Muscle layer of duodenum (tissue), 2 donors: ENCODE measurements at regions not wholly inside any gene's neighbourhood (a gene's known extent, or its start where the extent isn't known, plus 50 kb on each side); places are given as distances from the start of the nearest gene placed in this dataset.
"Not testable (repeated sequence)": the region's sequence is repeated elsewhere in the genome, so short reads cannot be mapped to it uniquely, and the experiment has no call there.

Experiments used
- H3K27ac ChIP-seq: one replicate; pipeline ENCODE4 v1.7.0; 2013; ENCODE audit warnings: mild to moderate bottlenecking, low read length
- H3K27me3 ChIP-seq: one replicate; pipeline ENCODE4 v1.7.0; 2013; ENCODE audit warnings: low read depth, mild to moderate bottlenecking, control low read depth, low read length
- H3K36me3 ChIP-seq, 2 donors: one replicate each; pipeline ENCODE4 v1.7.0; 2013; ENCODE audit warnings: low read length in 2 of 2, control low read depth in 1 of 2, mild to moderate bottlenecking in 1 of 2; ENCODE audit not compliant: insufficient read depth in 2 of 2, control insufficient read depth in 1 of 2
- H3K4me1 ChIP-seq, 2 donors: one replicate each; pipeline ENCODE4 v1.7.0; 2013; ENCODE audit warnings: low read length in 2 of 2, mild to moderate bottlenecking in 2 of 2, control low read depth in 1 of 2, moderate library complexity in 1 of 2; ENCODE audit not compliant: insufficient read depth in 2 of 2, control insufficient read depth in 1 of 2
- H3K4me3 ChIP-seq, 2 donors: one replicate each; pipeline ENCODE4 v1.7.0; 2013; ENCODE audit warnings: low read length in 2 of 2, low read depth in 1 of 2, mild to moderate bottlenecking in 1 of 2
- H3K9me3 ChIP-seq, 2 donors: one replicate each; pipeline ENCODE4 v1.7.0; 2013; ENCODE audit warnings: low read length in 2 of 2, control low read depth in 1 of 2, mild to moderate bottlenecking in 1 of 2; ENCODE audit not compliant: control insufficient read depth in 1 of 2
- donor health status: healthy.

DNA sequence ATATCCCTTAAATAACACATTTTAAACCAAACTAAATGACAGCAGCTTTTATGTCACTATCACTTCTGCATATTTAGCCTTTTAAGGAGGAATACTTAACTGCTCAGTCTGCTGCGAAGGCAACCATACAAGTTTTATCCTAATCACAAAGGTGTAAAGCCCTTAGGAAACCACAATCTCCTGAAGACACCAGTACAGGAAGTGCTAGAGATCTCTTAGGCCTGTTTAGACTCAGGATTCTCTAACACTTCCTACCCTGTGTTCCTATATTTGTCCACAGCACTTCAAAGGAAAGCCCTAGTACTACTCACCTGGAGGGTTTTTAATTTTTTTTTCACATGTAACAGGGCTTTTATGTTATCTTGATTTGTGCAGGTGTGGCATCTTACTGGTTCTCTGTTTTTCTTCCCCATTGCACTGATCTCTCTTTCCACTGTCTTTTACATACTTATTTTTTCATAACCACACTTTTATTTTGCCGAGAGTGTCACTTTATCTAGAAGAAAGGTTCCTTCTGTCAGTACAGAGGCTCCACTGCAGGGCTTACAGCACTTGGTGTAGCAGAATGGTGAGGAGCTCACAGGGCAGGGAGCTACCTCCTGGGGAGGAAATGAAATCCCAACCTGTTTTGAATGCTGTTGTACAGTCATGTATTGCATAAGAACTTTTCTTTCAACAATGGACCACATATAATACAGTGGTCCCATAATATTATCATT lies 1060.6 kb upstream of the ACO1 start:
- H3K27me3 ChIP-seq: no peaks in the 10 kb centered on the region
- no peaks in the 10 kb centered on the region for H3K9me3 ChIP-seq
- H3K4me3 ChIP-seq: no peak overlapping the region
- H3K36me3 ChIP-seq: no peaks in the 10 kb centered on the region
- no peak overlapping the region for H3K27ac ChIP-seq
- H3K4me1 ChIP-seq: no peaks in the 10 kb centered on the region

DNA sequence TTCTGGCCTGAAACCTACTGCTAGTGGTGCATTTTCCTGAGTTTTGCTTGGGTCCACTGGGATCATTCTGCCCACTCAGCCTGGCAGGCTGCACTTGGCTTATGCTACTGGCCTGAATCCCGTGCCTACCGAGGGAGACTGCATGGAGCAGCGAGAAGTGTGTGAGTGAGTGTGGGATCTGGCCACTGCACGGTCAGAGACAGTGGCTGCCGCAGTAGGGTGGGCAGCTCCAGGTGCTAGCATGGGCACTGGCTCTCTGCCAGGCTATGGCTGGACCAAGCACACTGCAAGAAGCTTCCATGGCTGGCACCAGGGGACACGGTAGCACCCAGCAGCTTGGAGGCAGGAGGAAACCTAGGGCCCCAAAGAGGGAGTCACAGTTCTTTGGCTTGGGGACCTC lies 1058.7 kb upstream of the ACO1 start:
- no peak overlapping the region for H3K27ac ChIP-seq
- no peaks in the 10 kb centered on the region for H3K9me3 ChIP-seq
- no peak overlapping the region for H3K4me3 ChIP-seq
- H3K36me3 ChIP-seq: no peaks in the 10 kb centered on the region
- no peaks in the 10 kb centered on the region for H3K27me3 ChIP-seq
- no peaks in the 10 kb centered on the region for H3K4me1 ChIP-seq

DNA sequence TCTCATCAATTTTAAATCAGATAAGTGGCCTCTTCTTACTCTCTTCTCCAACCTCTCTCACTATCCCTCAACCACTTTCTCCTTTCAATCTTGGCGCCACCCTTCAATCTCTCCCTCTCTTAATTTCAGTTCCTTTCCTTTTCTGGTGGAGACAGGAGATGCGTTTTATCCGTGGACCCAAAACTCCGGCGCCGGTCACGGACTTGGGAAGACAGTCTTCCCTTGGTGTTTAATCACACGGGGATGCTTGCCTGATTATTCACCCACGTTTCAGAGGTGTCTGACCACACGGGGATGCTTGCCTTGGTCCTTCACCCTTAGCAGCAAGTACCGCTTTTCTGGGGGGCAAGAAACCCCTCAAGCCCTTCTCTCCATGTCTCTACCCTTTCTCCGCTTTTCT lies 1057.6 kb upstream of the ACO1 start:
- not testable (repeated sequence) for H3K36me3 ChIP-seq, H3K4me1 ChIP-seq, H3K27me3 ChIP-seq, H3K4me3 ChIP-seq, H3K27ac ChIP-seq, H3K9me3 ChIP-seq

DNA sequence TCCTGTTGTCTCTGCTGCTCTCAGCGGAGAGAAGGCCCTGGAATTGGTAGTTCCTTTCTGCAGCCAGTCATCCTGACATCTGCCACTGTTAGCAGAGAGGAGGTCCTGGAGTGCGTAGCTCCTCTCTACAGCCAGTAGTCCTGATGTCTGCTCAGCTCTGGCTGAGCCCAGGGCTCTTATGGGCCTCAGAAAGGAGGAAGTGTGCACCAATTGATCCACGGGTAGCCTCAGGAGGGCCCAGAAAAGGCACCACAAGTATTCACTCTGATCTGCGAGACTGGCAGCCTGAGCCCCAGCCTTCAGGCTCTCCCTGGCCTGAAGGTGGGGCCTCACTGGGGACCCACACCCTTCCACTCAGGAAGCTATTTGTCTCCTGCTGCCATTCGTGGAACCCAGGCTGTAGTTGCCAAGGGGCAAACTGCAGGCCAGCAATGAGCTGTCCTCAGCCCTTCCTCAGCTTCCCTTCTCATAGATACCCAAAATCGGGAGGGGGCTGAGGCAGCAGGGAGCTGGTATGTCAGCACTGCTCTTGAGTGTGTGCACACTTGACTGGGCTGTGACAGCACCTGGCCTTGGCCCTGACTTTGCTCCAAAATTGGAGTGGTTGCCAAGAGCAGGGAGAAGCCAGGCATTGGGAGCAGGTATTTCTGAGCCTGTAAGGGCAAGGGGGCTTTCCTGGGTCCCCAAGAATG lies 1049.5 kb upstream of the ACO1 start:
- Histone ChIP-seq H3K4me3 (no peak overlapping the region), H3K27ac (no peak overlapping the region), H3K36me3 (no peaks in the 10 kb centered on the region), H3K4me1 (no peaks in the 10 kb centered on the region), H3K27me3 (no peaks in the 10 kb centered on the region), H3K9me3 (no peaks in the 10 kb centered on the region)

DNA sequence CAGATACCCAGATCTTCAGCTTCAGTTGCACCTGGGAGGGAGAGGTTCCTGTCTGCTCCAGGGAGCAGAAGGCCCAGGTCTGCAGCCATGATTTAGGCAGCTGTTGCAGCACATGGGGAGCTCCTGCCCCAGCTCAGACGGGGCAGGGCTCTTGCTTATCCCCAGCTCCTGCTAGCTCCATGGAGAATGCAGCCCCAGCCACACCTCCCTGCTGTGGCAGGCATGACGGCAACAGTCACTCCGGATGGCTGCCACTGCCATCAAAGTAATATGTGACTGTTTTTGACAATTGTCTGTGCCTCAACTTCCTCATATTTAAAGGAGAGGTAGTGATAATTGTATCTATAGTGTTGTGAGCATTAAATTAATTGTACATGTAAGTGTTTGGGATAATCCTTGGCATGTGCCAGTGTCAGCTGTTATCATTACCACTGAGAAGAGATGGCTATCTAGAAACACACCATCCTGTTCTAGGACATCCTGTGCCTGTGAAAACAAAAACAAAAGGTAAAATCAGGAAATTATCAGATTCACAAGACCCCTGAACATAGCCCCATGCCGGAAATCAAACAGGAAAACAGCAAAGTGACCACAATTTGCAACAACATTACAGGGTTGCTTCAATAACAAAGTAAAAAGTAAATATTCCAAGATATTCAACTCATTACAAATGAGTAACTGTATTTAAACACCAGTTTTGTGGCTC lies 1048.8 kb upstream of the ACO1 start:
- Histone ChIP-seq H3K4me3 (no peak overlapping the region), H3K36me3 (no peaks in the 10 kb centered on the region), H3K9me3 (no peaks in the 10 kb centered on the region), H3K27me3 (no peaks in the 10 kb centered on the region), H3K4me1 (no peaks in the 10 kb centered on the region), H3K27ac (no peak overlapping the region)

DNA sequence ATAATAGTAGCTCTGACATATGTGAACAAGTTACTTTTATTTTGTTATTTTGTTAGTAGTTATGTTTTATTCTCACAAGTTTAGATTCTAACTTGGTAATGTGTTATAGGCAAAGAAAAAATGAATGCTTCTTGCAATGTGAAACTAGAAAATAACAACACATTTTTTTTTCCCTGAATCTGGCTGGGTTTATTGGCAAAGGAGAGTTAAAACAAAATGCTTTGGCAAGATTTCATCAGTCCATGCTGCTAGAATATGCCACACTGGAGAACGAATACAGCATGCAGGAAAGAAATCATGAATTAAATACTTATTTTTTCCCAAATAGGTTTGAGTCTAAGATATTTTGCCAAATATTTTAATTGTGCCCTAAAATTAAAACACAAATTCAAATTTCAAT lies 1048.1 kb upstream of the ACO1 start:
- no peaks in the 10 kb centered on the region for H3K36me3 ChIP-seq
- H3K27me3 ChIP-seq: no peaks in the 10 kb centered on the region
- H3K9me3 ChIP-seq: no peaks in the 10 kb centered on the region
- no peaks in the 10 kb centered on the region for H3K4me1 ChIP-seq
- no peak overlapping the region for H3K27ac ChIP-seq
- no peak overlapping the region for H3K4me3 ChIP-seq

DNA sequence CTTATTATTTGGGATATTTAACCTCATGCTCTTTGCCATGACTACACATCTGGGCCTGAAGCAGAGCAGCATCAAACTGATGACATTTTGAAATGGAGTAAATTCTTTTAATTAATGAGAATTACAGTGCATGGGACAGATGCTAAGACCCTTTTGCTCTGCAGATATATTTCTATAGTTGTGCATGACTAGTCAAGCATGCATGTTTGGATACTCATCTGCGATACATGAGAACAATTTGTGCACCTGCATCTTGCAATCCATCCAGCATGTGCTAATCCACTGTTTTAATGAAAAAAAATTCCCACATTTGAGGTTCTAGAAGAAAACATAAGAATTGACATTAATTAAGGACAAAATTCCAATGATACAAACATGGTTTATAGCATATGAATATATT lies 1047.6 kb upstream of the ACO1 start:
- Histone ChIP-seq H3K27ac (no peak overlapping the region), H3K4me3 (no peak overlapping the region), H3K27me3 (no peaks in the 10 kb centered on the region), H3K9me3 (no peaks in the 10 kb centered on the region), H3K4me1 (no peaks in the 10 kb centered on the region), H3K36me3 (no peaks in the 10 kb centered on the region)

DNA sequence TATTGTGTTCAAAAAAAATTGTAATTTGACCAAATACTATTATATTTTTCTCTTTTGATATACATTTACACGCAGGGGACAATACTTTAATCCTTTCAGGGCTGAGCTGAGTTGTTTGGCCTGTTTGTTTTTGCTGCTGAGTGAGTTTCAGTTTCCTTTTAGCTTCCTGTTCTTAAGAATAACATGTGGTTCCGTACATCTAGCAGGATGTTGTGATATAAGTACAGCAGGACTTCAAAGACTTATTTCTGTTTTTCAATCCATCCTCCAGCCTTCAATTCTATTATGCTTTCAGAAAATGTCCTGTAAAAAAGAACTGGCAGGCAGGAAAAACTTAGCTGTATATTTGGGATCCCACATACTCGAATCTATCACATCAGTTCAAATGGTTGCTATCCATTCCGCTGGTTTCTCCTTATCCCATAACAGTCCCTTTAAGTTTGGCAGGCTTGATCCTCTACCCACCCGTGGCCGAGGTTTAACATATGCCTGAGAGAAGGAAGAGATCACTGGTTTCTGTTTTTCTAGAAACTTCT lies 1037.3 kb upstream of the ACO1 start:
- peak overlapping the region; percentile 67 for H3K27ac ChIP-seq
- no peaks in the 10 kb centered on the region for H3K36me3 ChIP-seq
- H3K27me3 ChIP-seq: no peaks in the 10 kb centered on the region
- no peaks in the 10 kb centered on the region for H3K4me1 ChIP-seq
- H3K4me3 ChIP-seq: peak overlapping the region in 1 of 2 donors; percentile 56
- peaks cover 0 to 3% of the 10 kb centered on the region in 2 donors for H3K9me3 ChIP-seq

DNA sequence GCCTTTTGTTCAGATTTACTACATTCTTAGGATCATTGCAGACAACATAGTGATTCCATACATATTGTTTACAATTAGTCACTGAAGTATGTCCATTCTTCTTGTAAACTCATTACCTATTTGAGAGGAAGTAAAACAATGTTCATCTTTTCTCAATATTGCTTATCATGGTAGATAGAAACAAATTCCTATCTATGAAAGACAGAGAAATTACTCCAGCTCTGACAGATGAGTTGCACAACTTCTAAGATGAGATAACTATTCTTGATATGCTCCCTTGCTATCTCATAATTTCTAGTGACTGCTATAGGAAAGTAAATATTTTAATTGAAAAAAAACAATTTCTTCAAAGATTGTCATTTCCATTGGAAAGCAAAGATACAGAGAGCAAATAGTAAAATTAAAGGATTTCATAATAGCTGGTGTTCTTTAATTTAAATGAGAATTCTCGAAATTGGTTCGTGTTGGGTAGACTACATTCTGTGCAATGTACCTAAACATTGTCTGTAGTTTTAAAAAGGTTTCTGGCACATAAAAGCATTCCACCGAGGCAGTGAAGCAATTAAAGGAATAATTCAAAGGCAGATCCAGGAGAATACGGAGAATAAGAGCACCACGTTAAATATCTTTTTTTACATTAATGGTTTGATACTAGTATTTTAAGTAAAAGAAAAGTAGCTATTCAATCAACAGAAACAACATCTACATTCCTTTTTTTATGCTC lies 1029.1 kb upstream of the ACO1 start:
- Histone ChIP-seq H3K36me3 (no peaks in the 10 kb centered on the region), H3K4me3 (no peak overlapping the region), H3K27me3 (no peaks in the 10 kb centered on the region), H3K27ac (no peak overlapping the region), H3K4me1 (no peaks in the 10 kb centered on the region), H3K9me3 (no peaks in the 10 kb centered on the region)

DNA sequence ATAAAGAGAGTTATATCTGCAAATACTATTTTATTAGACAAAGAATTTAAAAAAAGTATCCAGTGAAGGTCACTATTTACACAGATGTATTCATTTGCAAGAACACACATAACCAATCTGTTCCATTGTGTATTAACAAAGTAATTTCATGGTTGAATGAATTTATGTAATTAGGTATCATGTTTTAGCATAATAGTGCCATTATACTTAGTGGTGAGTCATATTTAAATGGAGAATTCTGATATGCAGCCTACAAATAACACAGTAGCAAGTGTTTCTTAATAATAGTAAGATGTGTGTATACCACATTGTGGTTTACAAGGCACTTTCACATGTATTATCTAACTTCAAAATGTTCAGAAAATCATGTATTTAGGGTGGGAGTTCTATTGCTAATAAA lies 1028.5 kb upstream of the ACO1 start:
- Histone ChIP-seq H3K4me1 (no peaks in the 10 kb centered on the region), H3K9me3 (no peaks in the 10 kb centered on the region), H3K27ac (no peak overlapping the region), H3K27me3 (no peaks in the 10 kb centered on the region), H3K4me3 (no peak overlapping the region), H3K36me3 (no peaks in the 10 kb centered on the region)

DNA sequence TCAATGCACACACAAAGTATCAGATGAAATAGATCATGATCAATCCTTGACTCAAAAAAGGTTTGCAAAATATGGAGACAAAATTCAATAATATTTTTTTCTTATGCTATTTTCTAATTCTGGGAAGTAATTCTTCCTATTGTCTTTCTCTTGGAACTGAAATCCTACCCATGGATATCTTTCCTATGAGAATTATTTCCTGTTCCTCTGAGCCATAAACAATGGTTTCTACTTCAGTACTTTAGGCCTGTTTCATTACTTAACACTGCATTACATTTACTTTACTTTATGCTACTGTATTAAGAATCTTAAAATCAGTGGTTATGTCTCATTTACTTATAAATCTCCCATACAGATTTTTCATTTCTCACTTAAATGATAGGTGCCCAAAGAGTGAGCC lies 1025.4 kb upstream of the ACO1 start:
- no peaks in the 10 kb centered on the region for H3K9me3 ChIP-seq
- no peaks in the 10 kb centered on the region for H3K4me1 ChIP-seq
- no peak overlapping the region for H3K27ac ChIP-seq
- H3K4me3 ChIP-seq: no peak overlapping the region
- no peaks in the 10 kb centered on the region for H3K36me3 ChIP-seq
- no peaks in the 10 kb centered on the region for H3K27me3 ChIP-seq
